C4-2B (cell line): ENCODE measurements at regions not wholly inside any gene's neighbourhood (a gene's known extent, or its start where the extent isn't known, plus 50 kb on each side); places are given as distances from the start of the nearest gene placed in this dataset.

Source experiments
- ZFX ChIP-seq: fragments of 450-650 bp; IDR thresholded peaks from 2 replicates; pipeline ENCODE4 v1.6.1; 2017
- TF ChIP-seq, protein P1 (sequence below): fragments of 450-650 bp; conservative IDR thresholded peaks from 2 replicates; pipeline ENCODE4 v1.5.1; 2017; ENCODE audit warnings: mild to moderate bottlenecking

DNA sequence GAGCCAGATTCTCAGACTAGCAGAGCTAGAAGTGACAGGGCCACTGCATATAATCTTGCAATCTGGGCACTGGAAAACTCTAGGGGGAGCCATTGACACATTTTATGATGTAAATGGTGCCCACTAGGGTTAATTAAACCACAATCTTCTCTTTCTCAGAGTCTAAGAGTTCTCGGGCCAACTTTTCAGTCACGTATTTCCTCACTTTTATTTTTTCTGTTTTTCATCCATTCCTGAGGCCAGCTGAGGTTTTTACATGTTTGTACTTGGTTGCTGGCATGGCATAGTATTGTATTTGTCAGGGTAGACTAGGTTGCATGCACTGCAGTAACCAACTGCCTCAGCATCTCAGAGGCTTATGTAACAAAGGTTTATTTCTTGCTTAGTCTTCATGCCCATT is 138.2 kb downstream of the ZNF326 start:
- TF ChIP-seq ZFX, result no peak
- TF ChIP-seq, protein P1, sequence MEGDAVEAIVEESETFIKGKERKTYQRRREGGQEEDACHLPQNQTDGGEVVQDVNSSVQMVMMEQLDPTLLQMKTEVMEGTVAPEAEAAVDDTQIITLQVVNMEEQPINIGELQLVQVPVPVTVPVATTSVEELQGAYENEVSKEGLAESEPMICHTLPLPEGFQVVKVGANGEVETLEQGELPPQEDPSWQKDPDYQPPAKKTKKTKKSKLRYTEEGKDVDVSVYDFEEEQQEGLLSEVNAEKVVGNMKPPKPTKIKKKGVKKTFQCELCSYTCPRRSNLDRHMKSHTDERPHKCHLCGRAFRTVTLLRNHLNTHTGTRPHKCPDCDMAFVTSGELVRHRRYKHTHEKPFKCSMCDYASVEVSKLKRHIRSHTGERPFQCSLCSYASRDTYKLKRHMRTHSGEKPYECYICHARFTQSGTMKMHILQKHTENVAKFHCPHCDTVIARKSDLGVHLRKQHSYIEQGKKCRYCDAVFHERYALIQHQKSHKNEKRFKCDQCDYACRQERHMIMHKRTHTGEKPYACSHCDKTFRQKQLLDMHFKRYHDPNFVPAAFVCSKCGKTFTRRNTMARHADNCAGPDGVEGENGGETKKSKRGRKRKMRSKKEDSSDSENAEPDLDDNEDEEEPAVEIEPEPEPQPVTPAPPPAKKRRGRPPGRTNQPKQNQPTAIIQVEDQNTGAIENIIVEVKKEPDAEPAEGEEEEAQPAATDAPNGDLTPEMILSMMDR, result peak; percentile 74
